ENCODE measurements at regions not wholly inside any gene's neighbourhood (a gene's known extent, or its start where the extent isn't known, plus 50 kb on each side); places are given as distances from the start of the nearest gene placed in this dataset.

GRCh38 chr6:114833211-114833610 lies 490.4 kb upstream of the HS3ST5 start (continued):
- TF ChIP-seq, protein P1, sequence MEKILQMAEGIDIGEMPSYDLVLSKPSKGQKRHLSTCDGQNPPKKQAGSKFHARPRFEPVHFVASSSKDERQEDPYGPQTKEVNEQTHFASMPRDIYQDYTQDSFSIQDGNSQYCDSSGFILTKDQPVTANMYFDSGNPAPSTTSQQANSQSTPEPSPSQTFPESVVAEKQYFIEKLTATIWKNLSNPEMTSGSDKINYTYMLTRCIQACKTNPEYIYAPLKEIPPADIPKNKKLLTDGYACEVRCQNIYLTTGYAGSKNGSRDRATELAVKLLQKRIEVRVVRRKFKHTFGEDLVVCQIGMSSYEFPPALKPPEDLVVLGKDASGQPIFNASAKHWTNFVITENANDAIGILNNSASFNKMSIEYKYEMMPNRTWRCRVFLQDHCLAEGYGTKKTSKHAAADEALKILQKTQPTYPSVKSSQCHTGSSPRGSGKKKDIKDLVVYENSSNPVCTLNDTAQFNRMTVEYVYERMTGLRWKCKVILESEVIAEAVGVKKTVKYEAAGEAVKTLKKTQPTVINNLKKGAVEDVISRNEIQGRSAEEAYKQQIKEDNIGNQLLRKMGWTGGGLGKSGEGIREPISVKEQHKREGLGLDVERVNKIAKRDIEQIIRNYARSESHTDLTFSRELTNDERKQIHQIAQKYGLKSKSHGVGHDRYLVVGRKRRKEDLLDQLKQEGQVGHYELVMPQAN (conservative IDR thresholded peaks at IDR 0.05): no peak
- TF ChIP-seq POLR2A (IDR thresholded peaks at IDR 0.05; ENCODE audit: low read depth, low read length) (no peak), ZNF274 (IDR thresholded peaks at IDR 0.05; ENCODE audit: insufficient read depth, insufficient read length) (no peak), ETV6 (conservative IDR thresholded peaks at IDR 0.05 in 1 of 2, IDR thresholded peaks at IDR 0.05 in 1 of 2; ENCODE audit: borderline replicate concordance in 1 of 2, low read depth in 1 of 2) (no peak), JUND (IDR thresholded peaks at IDR 0.05; ENCODE audit: low read depth, low read length) (no peak), TBL1XR1 (IDR thresholded peaks at IDR 0.05; ENCODE audit: low read depth, low read length) (no peak), NR2C1 (IDR thresholded peaks at IDR 0.05) (no peak), ZBTB33 (IDR thresholded peaks at IDR 0.05) (no peak), HDAC6 (IDR thresholded peaks at IDR 0.05; ENCODE audit: unreplicated experiment) (no peak)

GRCh38 chr6:114830515-114830914 lies 487.7 kb upstream of the HS3ST5 start:
- H3K9me3 ChIP-seq (replicated peaks; ENCODE audit: control insufficient read depth, insufficient read depth, low read length): no peaks in the 10 kb centered on the region
- intact Hi-C loops (cut with micrococcal nuclease; ENCODE audit: unreplicated experiment): no loop called here
- RAD21 ChIA-PET (ENCODE audit: unreplicated experiment): no interaction called here
- no peaks in the 10 kb centered on the region for H3K4me1 ChIP-seq (ENCODE audit: control insufficient read depth, insufficient read depth, low read length)
- H3K79me2 ChIP-seq (ENCODE audit: control insufficient read depth, insufficient read depth, low read length): no peaks in the 10 kb centered on the region
- no peak overlapping the region for H2AFZ ChIP-seq (ENCODE audit: control insufficient read depth, low read depth, low read length)
- WGBS (ENCODE audit: insufficient coverage, insufficient replicate concordance, low lambda C conversion rate, missing lambda C conversion rate): 0% methylated on average over 1 of the region's 1 CpG
- in situ Hi-C loops (cut with MboI): no loop called here
- no TSS peak for BruUV-seq (replicated peaks)
- H4K20me1 ChIP-seq (ENCODE audit: control insufficient read depth, insufficient read depth): no peaks in the 10 kb centered on the region
- no peak overlapping the region for H3K4me2 ChIP-seq (ENCODE audit: control insufficient read depth, insufficient read depth)
- DNase-seq (ENCODE audit: low read depth, low spot score): no peak
- no peaks in the 10 kb centered on the region for H3K27me3 ChIP-seq (replicated peaks in 1 of 2; ENCODE audit: control insufficient read depth in 2 of 2, insufficient read depth in 2 of 2, low read length in 1 of 2)
- H3K9ac ChIP-seq (ENCODE audit: control insufficient read depth, insufficient read depth, low read length): no peak overlapping the region
- POLR2A ChIA-PET: no interaction called here
- ATAC-seq: no peak
- H3K36me3 ChIP-seq (ENCODE audit: control insufficient read depth in 2 of 2, insufficient read depth in 2 of 2, low read length in 1 of 2): no peaks in the 10 kb centered on the region
- no peak overlapping the region for H3K27ac ChIP-seq (ENCODE audit: control insufficient read depth, insufficient read depth)
- no peak for FAIRE-seq
- SMC1A ChIA-PET (ENCODE audit: uncharacterized antibody, unreplicated experiment): no interaction called here
- CTCF ChIA-PET: no interaction called here
- no peak overlapping the region for H3K4me3 ChIP-seq
- TF ChIP-seq, protein P2, sequence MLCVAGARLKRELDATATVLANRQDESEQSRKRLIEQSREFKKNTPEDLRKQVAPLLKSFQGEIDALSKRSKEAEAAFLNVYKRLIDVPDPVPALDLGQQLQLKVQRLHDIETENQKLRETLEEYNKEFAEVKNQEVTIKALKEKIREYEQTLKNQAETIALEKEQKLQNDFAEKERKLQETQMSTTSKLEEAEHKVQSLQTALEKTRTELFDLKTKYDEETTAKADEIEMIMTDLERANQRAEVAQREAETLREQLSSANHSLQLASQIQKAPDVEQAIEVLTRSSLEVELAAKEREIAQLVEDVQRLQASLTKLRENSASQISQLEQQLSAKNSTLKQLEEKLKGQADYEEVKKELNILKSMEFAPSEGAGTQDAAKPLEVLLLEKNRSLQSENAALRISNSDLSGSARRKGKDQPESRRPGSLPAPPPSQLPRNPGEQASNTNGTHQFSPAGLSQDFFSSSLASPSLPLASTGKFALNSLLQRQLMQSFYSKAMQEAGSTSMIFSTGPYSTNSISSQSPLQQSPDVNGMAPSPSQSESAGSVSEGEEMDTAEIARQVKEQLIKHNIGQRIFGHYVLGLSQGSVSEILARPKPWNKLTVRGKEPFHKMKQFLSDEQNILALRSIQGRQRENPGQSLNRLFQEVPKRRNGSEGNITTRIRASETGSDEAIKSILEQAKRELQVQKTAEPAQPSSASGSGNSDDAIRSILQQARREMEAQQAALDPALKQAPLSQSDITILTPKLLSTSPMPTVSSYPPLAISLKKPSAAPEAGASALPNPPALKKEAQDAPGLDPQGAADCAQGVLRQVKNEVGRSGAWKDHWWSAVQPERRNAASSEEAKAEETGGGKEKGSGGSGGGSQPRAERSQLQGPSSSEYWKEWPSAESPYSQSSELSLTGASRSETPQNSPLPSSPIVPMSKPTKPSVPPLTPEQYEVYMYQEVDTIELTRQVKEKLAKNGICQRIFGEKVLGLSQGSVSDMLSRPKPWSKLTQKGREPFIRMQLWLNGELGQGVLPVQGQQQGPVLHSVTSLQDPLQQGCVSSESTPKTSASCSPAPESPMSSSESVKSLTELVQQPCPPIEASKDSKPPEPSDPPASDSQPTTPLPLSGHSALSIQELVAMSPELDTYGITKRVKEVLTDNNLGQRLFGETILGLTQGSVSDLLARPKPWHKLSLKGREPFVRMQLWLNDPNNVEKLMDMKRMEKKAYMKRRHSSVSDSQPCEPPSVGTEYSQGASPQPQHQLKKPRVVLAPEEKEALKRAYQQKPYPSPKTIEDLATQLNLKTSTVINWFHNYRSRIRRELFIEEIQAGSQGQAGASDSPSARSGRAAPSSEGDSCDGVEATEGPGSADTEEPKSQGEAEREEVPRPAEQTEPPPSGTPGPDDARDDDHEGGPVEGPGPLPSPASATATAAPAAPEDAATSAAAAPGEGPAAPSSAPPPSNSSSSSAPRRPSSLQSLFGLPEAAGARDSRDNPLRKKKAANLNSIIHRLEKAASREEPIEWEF (IDR thresholded peaks at IDR 0.05; ENCODE audit: insufficient replicate concordance, low read depth, low read length): no peak
- TF ChIP-seq IRF3 (IDR thresholded peaks at IDR 0.05) (no peak), ATF7 (IDR thresholded peaks at IDR 0.05; ENCODE audit: low read depth) (no peak)
